ENCODE measurements at regions not wholly inside any gene's neighbourhood (a gene's known extent, or its start where the extent isn't known, plus 50 kb on each side); places are given as distances from the start of the nearest gene placed in this dataset.
"Not testable (repeated sequence)": the region's sequence is repeated elsewhere in the genome, so short reads cannot be mapped to it uniquely, and the experiment has no call there.

DNA sequence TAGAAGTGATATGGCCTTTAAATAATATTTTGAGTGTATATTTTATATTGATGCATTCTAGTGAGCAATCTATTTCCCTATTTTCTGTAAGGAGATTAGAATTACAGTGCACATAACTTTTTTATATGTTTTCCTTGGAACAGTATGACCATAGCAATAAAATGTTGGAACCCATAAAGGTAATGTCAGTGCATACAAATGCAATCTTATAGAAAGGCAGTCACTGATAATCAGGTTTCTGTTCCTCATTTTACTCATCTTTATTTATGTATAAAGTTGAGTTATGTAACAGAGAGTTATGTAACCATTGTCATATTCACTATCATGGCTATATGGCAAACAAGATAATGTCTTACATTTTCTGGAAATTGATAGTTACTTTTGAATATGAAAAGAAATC is 179.9 kb upstream of the NETO1 start:
- DNase-seq: no peak

DNA sequence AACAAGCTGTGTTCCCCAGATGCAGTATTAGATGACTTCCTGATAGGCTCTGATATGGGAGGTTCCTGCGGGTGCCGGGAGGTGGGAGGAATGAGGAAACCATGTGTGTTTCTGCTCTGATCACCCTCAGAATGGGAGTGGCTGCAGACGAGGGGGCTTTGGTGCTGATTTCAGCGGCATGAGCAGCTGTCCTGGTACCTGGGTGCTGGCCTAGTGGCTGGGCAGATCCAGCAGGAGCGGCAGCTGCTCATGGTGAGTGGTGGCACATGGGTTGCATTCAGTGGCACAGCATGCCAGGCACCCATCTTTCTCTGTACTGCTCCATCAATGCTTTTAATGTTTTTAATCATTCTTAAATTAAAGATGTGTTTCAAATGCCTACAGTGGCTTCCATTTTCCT is 177.2 kb upstream of the NETO1 start:
- no peak for DNase-seq

DNA sequence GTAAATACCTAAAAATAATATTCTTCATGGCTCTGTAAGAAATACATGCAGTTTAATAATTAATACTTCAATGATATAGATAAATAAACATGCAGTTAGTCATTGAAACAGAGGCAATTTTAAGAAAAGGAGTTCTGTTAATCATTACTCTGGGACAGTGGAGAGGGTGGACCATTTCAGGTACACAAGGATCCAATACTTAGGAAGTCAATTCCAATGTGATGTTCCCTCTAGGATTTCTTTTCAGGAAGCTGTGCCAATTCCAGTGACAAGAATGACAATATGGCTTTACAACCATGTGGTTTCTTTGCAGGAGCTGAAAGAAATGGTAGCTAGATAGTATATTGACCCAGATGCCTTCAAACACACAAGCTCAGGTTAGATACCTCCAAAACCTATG is 175.8 kb upstream of the NETO1 start:
- DNase-seq: no peak

DNA sequence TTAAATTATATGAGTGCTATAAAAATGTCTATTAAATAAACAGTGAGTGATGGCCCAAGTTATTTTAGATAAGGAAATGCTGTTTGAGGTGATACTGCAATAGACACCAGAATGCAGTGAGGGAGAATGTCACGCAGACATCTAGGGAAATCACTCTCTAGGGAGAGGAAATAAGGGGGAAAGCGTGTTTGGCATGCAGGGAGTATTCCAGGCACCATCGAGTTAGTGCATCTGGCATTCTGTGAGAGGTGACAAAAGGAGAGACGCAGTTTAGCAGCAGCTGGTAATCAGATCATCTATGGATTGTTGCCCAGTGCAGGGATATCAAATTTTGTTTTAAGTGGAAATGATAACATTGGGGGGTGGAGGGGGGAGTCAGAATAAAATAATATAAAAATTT is 175.4 kb upstream of the NETO1 start:
- no peak for DNase-seq

DNA sequence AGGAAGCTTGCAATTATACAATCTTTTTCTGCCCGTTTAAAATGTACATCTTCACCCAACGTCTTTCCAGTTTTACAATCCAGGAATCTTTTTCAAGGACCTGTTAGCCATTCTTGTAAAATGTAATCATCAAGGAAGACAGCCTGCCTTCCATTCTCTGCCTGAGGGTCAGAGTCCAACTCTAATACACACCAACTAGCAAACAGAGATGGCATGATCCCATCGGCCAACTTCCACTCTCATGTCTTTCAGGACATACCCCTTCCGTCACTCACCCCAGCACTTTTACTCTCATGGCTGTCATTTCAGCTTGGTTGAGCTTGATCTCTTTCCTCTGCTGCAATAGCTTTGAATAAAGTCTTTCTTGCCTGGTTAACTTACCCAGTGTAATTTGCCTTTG is 172.5 kb upstream of the NETO1 start:
- DNase-seq: no peak

DNA sequence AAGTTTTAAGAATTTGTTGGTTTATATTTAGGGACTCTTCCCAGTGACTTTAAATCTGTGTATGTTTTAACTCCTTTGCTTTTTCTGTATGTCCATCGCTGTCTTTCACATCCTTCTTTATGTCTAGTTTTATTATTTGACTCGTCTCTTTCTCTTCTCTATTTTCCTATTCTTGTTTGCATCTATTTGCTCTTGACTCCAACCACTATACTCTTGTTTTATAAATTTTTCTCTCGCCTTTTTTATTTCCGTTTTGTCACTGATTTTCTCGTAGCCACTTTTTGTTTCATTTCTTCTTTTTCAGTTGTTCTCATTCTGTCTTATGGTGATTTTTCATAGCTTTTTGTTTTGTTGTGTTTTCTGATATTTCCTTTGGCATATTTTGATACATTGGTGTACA is 170.5 kb upstream of the NETO1 start:
- no peak for DNase-seq

DNA sequence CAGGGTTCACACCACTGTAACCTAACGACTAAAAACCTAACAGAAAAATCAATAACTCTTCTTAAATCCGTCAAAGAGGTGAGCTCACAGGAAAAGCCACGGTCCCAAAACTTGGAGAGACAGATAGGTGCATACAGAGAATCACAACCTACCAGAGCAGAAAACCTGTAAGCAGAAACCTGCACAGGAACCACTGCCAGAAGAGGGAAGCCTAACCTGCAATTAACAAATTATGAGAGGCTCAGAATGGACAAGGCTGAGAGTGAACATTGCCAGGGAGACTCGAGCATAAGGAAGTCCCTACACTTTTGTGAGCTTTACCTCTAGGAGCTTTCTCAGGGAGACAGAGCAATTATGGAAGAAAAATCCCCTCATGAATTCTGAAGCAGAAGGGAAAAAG is 156.2 kb upstream of the NETO1 start:
- no peak for DNase-seq

DNA sequence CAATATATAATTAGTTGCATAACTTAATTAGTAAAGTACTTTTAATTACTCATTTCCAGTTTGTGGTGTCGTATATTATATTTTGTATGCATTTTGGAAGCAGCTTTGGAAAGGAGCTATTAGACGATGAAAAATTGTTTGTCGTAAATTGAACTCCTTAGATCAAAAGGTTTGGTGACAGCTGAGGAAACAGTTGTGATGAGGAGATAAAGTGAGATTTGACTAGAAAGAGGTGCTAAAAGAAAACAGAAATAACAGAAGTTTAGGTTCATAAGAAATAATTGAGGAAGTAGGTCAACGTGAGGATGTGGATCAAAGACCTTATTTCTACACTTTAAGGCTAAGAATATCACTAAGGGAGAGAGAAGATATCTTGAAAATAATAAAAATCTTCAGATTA is 141.9 kb upstream of the NETO1 start:
- no peak for DNase-seq

DNA sequence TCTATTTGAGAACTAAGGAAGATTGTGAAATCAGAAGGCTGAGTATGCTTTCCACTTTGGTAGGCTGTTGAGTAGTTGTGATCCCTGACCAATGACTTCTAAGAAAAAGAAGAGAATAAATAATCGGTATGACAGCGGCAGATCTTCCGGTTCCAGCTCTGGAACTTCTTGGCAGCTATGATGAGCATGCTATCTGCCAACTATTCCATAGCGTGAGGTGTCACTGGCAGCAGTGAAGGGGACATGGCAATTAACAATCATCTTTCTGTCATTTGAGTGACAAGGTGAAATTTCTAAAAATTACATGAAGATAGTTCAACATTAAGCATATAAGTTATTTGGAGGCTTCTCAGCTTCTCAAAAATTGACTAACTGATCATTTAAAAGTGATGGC is 140.1 kb upstream of the NETO1 start:
- DNase-seq: no peak

DNA sequence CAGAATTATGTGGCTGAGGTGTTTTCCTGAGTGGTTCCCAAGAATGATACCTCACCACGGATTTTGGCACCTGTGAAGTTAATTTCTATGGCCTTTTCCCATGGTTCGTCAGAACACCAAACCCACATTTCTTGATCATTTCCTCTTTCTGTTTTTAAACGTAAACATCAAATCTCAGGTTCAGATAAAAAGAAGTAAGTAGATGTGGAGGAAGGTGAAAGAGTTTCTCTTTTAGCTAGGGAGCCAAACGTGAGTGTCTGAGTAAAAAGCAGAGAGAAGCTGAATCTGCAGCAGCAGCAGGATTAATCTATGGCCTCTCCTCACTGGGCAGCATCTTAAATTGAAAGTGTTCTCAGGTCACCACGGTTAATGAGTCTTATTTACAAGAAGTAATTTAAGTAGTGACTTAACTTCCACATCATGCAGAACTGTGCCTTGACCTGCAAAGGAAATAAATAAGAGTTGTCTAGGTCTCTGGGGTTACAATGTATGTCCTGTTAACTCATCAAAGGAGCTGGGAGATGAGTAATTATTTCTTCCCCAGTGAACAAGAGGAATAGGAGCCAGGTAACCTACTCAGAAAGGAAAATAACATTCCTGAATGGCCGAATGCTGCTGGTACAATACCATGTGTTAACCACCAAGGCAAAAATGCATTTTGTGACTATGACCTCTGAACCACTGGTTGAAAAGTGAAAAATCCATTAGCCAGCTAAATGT is 139.6 kb upstream of the NETO1 start:
- no peak for DNase-seq

DNA sequence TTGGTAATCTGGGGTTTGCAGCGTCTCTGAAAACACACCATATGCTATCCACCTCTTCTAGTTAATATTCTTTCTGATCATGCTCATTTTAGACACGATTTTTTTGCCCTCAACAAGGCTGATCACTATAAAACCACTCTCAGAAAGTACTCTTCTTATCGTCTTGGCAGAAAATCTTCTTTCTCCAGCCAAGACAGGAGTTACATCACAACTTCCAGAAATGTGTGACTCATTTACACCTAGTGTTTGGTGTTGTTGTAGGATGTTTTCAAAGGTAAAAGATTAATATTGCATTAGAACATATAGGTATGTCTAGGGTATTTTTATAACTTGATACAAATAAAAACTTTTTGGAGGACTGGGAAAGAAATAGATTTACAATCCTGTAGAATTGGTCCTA is 138.5 kb upstream of the NETO1 start:
- no peak for DNase-seq

DNA sequence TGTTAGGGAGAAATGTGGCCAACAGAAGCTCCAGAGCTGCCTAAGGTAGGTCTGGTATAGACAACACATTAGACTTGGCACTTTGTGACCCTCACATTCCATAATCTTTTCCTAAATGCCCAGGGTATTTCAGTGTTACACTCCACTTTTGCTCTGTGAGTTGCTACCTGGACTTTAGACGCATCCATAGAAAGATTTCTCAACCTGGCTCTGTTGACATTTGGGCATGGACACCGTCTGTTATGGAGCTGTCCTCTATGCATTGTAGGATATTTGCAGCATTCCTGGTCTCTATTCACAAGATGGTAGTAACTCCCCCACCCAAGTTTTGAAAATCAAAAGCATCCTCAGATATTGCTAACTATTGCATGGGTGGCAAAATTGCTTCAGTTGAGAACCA is 136.5 kb upstream of the NETO1 start:
- no peak for DNase-seq

DNA sequence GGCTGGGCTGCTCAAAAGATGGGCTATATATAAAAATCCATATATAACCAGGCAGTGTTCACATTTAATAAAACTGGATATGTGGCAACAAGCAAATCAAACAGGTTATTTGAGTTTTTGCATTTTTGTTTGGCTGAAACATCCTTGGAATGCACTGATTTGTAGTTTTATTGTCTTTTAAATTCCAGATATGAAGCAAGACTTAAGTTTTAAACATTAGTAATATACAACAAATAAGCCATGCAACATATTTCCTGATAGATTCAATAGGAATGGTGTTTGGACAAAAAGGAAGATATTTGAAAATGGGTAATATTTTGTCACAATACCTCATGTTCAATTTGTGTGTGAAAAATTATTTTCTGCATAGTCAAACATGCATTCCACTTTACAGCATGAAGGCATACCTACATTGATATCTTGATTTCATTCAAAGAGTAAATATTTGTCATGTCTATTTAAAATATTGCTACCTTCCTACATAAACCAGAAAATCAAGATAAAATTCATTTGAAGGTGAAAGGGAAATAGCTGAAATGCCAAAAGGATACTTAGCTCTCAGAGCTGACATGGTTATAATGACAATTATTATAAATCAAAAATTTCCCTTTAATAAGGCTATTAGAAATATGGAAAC is 132.3 kb upstream of the NETO1 start:
- DNase-seq: no peak

DNA sequence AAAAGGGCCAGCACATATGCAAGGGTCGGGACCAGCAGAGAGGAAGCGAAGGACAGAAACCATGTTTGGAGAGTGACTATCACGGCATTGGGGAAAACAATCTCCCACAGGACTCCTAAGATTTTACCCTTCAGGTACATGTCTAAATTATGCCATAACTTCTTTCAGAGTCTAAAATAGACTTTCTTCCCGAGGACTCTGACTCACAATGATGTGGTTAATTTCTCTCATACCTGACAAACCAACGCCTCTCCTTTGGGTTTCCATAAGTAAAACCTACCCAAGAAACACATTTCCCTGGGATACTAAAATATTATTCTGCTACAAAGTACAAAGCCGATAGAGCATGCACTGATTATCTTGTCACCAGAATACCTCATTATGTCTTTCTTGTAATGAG is 127.8 kb upstream of the NETO1 start:
- no peak for DNase-seq

DNA sequence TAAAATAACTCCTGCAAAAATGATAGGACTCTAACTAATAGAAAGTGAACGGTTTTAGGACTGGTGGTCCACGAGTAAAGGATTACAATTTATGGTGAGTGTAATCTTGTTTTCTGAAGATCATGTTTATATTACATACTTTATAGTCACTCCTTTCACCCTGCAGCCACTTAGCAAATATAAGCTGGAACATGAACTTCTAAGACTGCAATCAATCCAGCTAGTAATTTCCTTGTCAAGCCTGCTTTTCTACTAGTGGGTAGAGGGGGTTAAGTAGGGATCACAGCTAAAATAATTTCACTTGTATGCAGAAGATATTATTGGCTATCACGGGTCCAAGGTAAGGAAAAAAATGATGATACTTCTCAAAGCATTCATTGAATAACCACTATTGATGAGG is 125.5 kb upstream of the NETO1 start:
- no peak for DNase-seq

DNA sequence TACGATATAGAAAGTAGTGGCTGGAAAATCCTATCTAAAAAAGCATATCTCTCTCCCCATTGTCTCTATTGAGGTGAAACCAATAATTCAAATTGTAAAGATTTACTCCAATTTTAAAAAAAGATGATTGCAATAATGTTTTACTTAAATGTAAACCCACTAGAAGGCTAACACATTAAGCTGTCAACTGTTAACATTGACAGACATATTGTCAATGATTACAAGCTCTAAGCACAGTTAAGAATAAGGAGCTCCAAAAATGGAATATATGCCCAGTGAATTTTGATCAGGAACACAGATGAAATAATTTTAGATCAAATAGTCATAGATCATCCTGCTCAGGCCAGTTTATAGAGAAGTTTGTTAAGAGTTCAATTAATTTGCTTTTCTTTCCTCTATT is 123.6 kb upstream of the NETO1 start:
- no peak for DNase-seq

DNA sequence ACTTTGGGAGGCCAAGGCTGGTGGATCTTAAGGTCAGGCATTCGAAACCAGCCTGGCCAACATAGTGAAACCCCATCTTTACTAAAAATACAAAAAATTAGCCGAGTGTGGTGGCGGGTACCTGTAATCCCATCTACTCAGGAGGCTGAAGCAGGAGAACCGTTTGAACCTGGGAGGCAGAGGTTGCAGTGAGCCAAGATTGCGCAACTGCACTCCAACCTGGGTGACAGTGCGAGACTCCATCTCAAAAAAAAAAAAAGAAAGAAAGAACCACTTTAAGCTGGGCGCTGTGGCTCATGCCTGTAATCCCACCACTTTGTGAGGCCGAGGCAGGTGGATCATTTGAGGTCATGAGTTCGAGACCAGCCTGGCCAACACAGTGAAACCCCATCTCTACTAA is 119.8 kb upstream of the NETO1 start:
- not testable (repeated sequence) for DNase-seq

DNA sequence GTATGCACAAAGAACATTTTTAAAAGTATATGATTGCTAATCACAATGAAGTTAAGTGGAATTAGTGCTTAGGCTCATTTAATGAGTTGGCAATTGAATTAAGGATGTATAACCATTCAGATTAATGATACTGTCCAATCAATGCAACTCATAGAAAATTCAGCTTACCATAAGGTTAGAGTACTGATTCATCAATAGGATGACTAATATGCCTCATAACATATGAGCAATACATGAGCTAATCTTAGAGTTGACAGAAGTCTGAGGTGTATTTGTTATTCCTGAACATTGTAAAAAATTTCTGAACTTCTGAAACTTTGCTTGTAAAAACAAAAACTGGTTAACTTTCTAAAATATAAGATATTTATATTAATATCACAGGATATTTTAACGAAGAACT is 118.3 kb upstream of the NETO1 start:
- no peak for DNase-seq

DNA sequence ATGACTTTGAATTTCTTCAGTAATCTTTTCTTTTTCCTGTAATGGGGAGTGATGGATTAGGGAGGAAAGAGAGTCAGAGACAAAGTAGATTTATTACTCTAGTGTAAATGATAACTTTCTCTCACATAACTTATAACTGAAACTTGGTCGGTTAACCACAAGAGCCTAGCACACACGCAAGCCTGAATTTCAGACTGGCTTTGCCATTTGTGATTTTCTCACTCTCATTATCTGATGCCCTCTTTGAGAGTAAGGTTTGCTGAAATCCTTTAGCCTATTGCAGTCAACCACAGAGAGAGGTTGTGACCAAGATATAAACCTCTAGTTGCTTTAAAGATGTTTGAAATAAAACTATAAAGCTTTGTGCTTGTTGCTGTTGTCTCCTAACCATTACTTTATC is 117.9 kb upstream of the NETO1 start:
- no peak for DNase-seq

DNA sequence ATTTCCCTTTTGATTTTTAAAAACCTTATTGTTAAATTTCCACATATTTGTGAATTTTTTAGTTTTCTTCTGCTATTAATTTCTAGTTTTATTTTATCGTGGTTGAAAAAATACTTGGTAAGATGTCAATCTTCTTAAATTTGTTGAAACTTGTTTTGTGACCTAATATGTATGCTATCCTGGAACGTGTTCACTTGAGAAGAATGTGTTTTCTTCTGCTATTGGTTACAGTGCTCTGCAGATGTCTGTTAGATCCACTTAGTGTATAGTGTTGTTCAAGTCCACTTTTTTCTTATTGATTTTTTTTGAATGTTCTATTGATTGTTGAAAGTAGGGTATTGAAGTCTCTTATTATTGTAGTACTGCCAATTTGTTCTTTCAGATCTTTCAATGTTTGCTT is 116.5 kb upstream of the NETO1 start:
- DNase-seq: no peak

DNA sequence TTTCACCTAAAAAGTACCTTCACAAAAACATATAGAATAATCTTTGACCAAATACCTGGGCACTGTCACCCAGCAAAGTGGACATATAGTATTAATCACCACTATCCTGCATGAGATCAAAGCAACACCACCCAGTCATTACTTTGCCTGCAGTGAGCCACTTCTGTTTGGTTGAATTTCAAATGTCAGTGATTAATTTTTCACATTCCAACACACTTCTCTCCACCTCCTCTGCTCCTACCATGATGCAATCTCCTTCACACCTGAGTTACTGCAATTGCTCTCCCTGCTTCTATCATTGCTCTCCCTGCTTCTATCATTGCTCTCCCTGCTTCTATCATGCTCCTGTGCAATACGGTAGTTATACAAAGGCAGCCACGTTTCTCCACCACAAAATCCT is 106.1 kb upstream of the NETO1 start:
- DNase-seq: no peak

DNA sequence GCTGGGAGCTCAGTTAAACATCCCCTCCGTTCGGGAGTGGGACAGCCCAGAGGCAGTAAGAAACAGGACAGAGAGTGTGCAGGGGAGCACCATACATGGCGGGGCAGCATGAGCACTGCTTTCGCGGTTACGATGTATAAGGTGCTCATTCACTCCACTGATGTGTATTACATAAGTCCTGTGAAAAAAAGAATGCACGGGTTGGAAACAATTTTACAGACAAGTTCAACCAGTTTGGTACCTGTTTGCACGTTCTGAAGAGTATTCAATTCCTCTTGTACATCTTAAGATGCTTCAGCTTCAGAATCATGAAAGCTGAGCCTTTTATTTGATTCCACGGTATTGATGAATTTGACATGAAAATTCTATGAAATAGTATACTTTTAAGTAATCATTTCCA is 97.8 kb upstream of the NETO1 start:
- no peak for DNase-seq

DNA sequence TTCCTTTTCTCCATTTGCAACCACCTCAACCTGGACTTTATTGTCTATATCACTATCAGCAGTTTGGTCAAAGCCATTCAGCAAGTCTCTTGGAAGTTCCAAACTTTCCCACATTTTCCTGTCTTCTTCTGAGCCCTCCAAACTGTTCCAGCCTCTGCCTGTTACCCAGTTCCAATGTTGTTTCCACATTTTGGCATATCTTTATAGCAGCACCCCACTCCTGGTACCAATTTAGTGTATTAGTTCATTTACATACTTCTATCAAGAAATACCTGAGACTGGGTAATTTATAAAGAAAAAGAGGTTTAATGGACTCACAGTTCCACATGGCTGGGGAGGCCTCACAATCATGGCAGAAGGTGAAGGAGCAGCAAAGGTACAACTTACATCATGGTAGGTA is 90.4 kb upstream of the NETO1 start:
- DNase-seq: not testable (repeated sequence)

DNA sequence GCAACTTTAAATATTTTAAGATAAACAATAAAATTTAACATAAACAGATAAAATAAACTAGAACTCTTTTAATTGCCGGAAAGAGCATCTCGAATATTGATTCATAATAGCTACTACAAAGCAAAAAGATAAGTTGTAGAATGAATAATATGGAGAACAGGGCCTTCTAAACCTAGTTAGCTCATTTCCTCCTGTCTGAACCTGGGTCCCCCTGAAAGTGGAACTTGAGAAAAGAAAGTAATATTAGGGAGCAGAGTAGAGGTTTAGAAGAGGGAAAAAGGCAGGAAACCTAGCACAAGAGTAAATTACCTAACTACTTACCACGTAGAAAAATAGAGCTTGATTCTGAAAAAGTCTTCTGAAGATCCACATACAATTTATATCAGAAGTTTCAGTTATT is 80.7 kb upstream of the NETO1 start:
- no peak for DNase-seq

DNA sequence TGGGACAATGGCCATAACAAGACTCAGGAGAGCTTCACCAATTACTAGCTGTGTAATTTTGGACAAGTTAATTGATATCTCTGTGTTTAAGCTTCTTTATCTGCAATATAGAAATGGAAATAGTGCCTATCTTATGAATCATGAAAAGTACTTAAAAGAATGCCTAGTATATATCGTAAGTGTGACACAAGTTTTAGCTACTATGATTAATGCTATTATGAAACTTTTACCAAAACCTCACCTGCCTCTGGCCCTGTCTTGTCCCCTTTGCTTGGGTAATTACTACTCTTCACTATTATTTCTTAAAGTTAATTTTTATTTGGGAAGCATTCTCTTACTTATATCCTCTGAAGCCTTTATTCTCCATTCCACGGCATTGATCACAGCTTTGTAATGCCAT is 75.0 kb upstream of the NETO1 start:
- DNase-seq: no peak
